Gastroesophageal sphincter (tissue), 4 donors: ENCODE measurements at regions not wholly inside any gene's neighbourhood (a gene's known extent, or its start where the extent isn't known, plus 50 kb on each side); places are given as distances from the start of the nearest gene placed in this dataset.

ENCODE experiments used
- ATAC-seq: fragments of 150-250 bp; one replicate; pipeline ENCODE4 v1.9.1; 2016; ENCODE audit warnings: mild to moderate bottlenecking, moderate library complexity
- H3K27ac ChIP-seq, 4 donors: fragments of 200-600 bp; sonication (generic) in 3 of 4; 1 replicate in 3 of 4; 2 replicates in 1 of 4; pipeline ENCODE4 v1.5.1; 2016 to 2019
- H3K27me3 ChIP-seq: fragments of 200-600 bp; sonication (generic); one replicate; pipeline ENCODE4 v1.5.1; 2019
- H3K36me3 ChIP-seq, 2 donors: fragments of 200-600 bp; sonication (generic); one replicate each; pipeline ENCODE4 v1.5.1; 2019; ENCODE audit warnings: control low read depth in 1 of 2
- H3K4me1 ChIP-seq, 3 donors: fragments of 200-600 bp; sonication (generic); 1 replicate in 2 of 3; 2 replicates in 1 of 3; pipeline ENCODE4 v1.5.1; 2016 to 2019; ENCODE audit warnings: control low read depth in 2 of 3
- H3K4me3 ChIP-seq, 2 donors: fragments of 200-600 bp; sonication (generic); one replicate each; pipeline ENCODE4 v1.5.1; 2019; ENCODE audit warnings: mild to moderate bottlenecking in 1 of 2, moderate library complexity in 1 of 2
- H3K9me3 ChIP-seq, 3 donors: fragments of 200-600 bp; sonication (generic); one replicate each; pipeline ENCODE4 v1.5.1; 2017 to 2019; ENCODE audit warnings: control low read depth in 2 of 3
- CTCF ChIP-seq, 4 experiments: fragments of 200-600 bp in 2 of 4; fragments of 450-650 bp in 2 of 4; sonication (generic) in 1 of 4; IDR thresholded peaks; one replicate each; pipeline ENCODE4 v1.5.1; 2017 to 2019; ENCODE audit warnings: antibody characterized with exemption in 4 of 4, mild to moderate bottlenecking in 2 of 4, moderate library complexity in 2 of 4
- EP300 ChIP-seq: sonication (generic); formaldehyde crosslinking; IDR thresholded peaks from one replicate; pipeline ENCODE4 v1.6.1; 2017; ENCODE audit warnings: antibody characterized with exemption, mild to moderate bottlenecking
- POLR2A ChIP-seq, 2 donors: fragments of 450-650 bp; IDR thresholded peaks; one replicate each; pipeline ENCODE4 v1.6.1; 2017; ENCODE audit warnings: antibody characterized with exemption in 2 of 2, mild to moderate bottlenecking in 2 of 2, moderate library complexity in 1 of 2
- POLR2AphosphoS5 ChIP-seq: sonication (generic); formaldehyde crosslinking; IDR thresholded peaks from one replicate; pipeline ENCODE4 v1.6.1; 2017; ENCODE audit warnings: antibody characterized with exemption
- WGBS, 2 donors: methylation state at CpG; one replicate each; pipeline ENCODE4 v1.1.5; 2018; ENCODE audit warnings: low coverage in 1 of 2; 5-methylcytosine and 5-hydroxymethylcytosine counted together

DNA sequence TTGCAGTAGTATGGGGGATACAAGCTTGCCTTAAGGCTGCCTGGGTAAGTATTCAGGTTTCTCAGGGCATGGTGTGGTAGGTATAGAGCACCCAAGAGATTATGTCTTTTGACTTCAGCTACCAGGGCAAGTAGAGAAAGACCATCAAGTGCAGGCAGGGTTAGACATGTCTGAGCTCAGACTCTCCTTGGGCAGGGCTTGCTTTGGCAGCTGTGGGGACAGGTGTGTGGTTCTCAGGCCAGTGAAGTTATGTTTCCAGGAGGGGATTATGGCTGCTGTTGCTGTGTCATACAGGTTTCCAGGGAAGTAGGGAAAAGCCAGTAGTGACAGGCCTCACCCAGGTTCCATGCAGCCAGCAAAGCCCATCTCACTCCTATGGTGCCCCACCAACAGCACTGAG, 1040.4 kb downstream of the FLRT2 start:
- Histone ChIP-seq H3K27ac (no peak overlapping the region), H3K4me1 (no peaks in the 10 kb centered on the region), H3K4me3 (no peak overlapping the region), H3K9me3 (peaks cover 0 to 16% (median 0%) of the 10 kb centered on the region in 3 donors), H3K27me3 (no peaks in the 10 kb centered on the region), H3K36me3 (no peaks in the 10 kb centered on the region)
- no peak for TF ChIP-seq CTCF (IDR thresholded peaks at IDR 0.05)
- no peak for TF ChIP-seq POLR2A (IDR thresholded peaks at IDR 0.05)
- TF ChIP-seq EP300: no peak
- no peak for TF ChIP-seq POLR2AphosphoS5
- ATAC-seq: no peak

DNA sequence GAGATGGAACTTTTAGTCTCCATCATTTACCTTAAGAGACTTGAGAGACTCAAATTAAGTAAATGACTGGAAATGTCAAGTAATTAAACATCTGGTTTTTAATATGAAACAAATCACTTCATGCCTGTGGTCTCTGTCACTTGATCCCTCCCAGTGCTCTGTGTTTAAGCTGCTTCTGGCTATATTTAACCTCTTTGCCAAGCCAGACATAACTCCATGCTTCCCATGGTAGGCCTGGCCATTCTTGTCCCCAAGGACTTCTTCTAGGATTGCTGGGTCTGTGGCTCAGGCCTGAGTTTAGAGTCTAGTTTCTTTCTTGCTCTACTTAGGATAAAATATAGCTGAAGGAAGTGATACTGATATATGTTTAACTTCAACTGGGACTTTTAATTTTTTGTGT, 1013.6 kb downstream of the FLRT2 start:
- TF ChIP-seq POLR2A (IDR thresholded peaks at IDR 0.05) (no peak), EP300 (no peak), CTCF (IDR thresholded peaks at IDR 0.05) (no peak), POLR2AphosphoS5 (no peak)

DNA sequence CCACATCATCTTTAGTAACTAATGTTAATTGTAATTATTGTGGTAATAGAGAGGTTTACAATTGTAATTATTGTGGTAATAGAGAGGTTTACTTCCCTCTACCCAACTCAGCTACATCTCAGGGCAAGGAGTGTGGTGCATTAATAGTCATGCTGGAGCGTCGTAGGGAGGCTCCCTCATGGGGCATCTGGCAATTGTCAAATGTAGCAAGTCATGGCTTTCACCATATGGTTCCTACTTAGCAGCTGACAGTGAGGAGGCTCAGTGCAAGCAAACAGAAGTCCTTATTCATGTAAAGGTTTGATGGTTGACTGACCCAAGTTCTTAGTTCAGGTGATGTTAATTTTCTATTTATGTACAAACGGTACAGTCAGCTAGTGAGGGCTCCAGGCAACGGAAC, 1012.0 kb downstream of the FLRT2 start:
- Histone ChIP-seq H3K4me3 (no peak overlapping the region), H3K4me1 (no peaks in the 10 kb centered on the region), H3K9me3 (no peaks in the 10 kb centered on the region), H3K27me3 (no peaks in the 10 kb centered on the region), H3K36me3 (no peaks in the 10 kb centered on the region), H3K27ac (no peak overlapping the region)
- no peak for TF ChIP-seq CTCF (IDR thresholded peaks at IDR 0.05)
- no peak for TF ChIP-seq POLR2A (IDR thresholded peaks at IDR 0.05)
- TF ChIP-seq POLR2AphosphoS5: no peak
- 63 to 76% methylated on average over 4 of the region's 4 CpGs for WGBS, 2 donors
- ATAC-seq: no peak

More for the DNA sequence above, 1013.6 kb downstream of the FLRT2 start:
- ATAC-seq: no peak
- Histone ChIP-seq H3K27me3 (no peaks in the 10 kb centered on the region), H3K36me3 (no peaks in the 10 kb centered on the region), H3K9me3 (no peaks in the 10 kb centered on the region), H3K27ac (no peak overlapping the region), H3K4me3 (no peak overlapping the region), H3K4me1 (no peaks in the 10 kb centered on the region)

GRCh38 chr14:86540636-86541247, 1010.8 kb downstream of the FLRT2 start:
- TF ChIP-seq POLR2AphosphoS5: no peak
- TF ChIP-seq CTCF (IDR thresholded peaks at IDR 0.05): no peak
- TF ChIP-seq POLR2A (IDR thresholded peaks at IDR 0.05): no peak
- TF ChIP-seq EP300: no peak
- Histone ChIP-seq H3K27me3 (no peaks in the 10 kb centered on the region), H3K4me1 (no peaks in the 10 kb centered on the region), H3K9me3 (no peaks in the 10 kb centered on the region), H3K36me3 (no peaks in the 10 kb centered on the region), H3K27ac (no peak overlapping the region), H3K4me3 (no peak overlapping the region)
- no peak for ATAC-seq
- WGBS, 2 donors: 32 to 39% methylated on average over 5 to 6 of the region's 6 CpGs

DNA sequence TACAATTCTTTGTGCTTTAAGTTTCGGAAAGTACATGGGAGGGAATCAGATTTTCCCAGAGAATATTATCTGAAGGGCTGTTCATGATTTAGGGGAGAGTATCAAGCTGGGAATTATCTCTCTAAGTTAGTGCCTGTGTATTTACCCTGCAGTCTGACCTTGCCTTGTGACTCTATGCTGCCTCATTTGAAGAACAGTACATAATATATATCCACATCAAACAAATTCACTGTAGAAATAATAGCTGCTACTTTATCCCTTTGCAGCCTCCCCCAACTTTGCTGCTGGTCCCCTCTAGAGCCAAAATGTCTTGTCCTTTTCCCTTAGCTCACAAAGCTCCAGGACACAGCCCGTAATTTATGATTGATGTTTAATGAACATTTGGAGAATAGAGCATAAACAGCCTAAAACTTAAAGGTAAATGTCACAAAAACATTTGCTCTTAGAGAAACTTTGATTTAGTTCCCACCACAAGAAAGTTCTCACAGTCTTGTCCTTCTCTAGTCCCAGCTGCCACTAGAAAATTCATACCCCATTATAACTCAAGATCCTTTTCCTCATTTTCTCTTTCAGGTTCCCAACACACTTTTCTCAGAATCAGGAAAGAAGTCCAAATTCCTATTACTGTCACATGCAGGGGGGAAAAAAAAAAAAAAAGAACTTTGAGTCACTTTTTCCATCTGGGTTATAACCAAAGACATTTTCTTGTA, 1009.6 kb downstream of the FLRT2 start:
- 56 to 66% methylated on average over 2 of the region's 2 CpGs for WGBS, 2 donors
- no peaks in the 10 kb centered on the region for H3K27me3 ChIP-seq
- H3K4me1 ChIP-seq: no peaks in the 10 kb centered on the region
- H3K27ac ChIP-seq: no peak overlapping the region
- TF ChIP-seq CTCF (IDR thresholded peaks at IDR 0.05) (no peak), EP300 (no peak), POLR2A (IDR thresholded peaks at IDR 0.05) (no peak), POLR2AphosphoS5 (no peak)
- H3K9me3 ChIP-seq: no peaks in the 10 kb centered on the region
- H3K36me3 ChIP-seq: no peaks in the 10 kb centered on the region
- no peak overlapping the region for H3K4me3 ChIP-seq
- no peak for ATAC-seq
